Right ventricle myocardium superior (tissue), 1 donor: ENCODE measurements at regions not wholly inside any gene's neighbourhood (a gene's known extent, or its start where the extent isn't known, plus 50 kb on each side); places are given as distances from the start of the nearest gene placed in this dataset.

Experiments
- ATAC-seq: fragments of 200-7000 bp; cut with Tn5 transposase; one replicate; pipeline ENCODE4 v1.9.1; 2020; ENCODE audit warnings: mild to moderate bottlenecking; ENCODE audit not compliant: poor library complexity
- DNase-seq: peaks from one replicate; pipeline ENCODE4 v3.0.0-alpha.2; 2020
- intact Hi-C: fragments of 100-400 bp; cut with DNase I; formaldehyde crosslinking; loops from one replicate; pipeline ENCODE4 v1.11.2; 2022
- donor health status: DM: no; HTN: yes; CAD: no; lungs with severe emphysema.

GRCh38 chr5:17808566-17808965, 174.3 kb downstream of the TAF11L14 start:
- ATAC-seq: no peak
- intact Hi-C loops: no loop called here
- DNase-seq: no peak

GRCh38 chr5:17810734-17811133, 176.5 kb downstream of the TAF11L14 start:
- intact Hi-C loops: no loop called here
- DNase-seq: no peak
- no peak for ATAC-seq

GRCh38 chr5:17813214-17813613, 179.0 kb downstream of the TAF11L14 start:
- intact Hi-C loops: no loop called here
- DNase-seq: no peak
- no peak for ATAC-seq

- intact Hi-C loops: no loop called here
- DNase-seq (no peak), ATAC-seq (no peak)
These were observed 182.2 kb downstream of the TAF11L14 start for GRCh38 chr5:17816505-17816904.

- intact Hi-C loops: no loop called here
- no peak for ATAC-seq
- DNase-seq: no peak
These were observed 182.7 kb downstream of the TAF11L14 start for GRCh38 chr5:17816944-17817343.

GRCh38 chr5:17817990-17818389, 183.7 kb downstream of the TAF11L14 start:
- intact Hi-C loops: no loop called here
- no peak for ATAC-seq
- DNase-seq: no peak

GRCh38 chr5:17819783-17820182, 185.5 kb downstream of the TAF11L14 start:
- DNase-seq (no peak), ATAC-seq (no peak)
- intact Hi-C loops: no loop called here

- ATAC-seq: no peak
- intact Hi-C loops: no loop called here
- no peak for DNase-seq
These were observed 194.4 kb downstream of the TAF11L14 start for GRCh38 chr5:17828681-17829080.

GRCh38 chr5:17829456-17829855, 195.2 kb downstream of the TAF11L14 start:
- no peak for DNase-seq
- no peak for ATAC-seq
- intact Hi-C loops: no loop called here

GRCh38 chr5:17831279-17831678, 197.0 kb downstream of the TAF11L14 start:
- ATAC-seq (no peak), DNase-seq (no peak)
- intact Hi-C loops: no loop called here

GRCh38 chr5:17832949-17833745, 198.9 kb downstream of the TAF11L14 start:
- DNase-seq (no peak), ATAC-seq (no peak)
- intact Hi-C loops: no loop called here

- ATAC-seq: no peak
These were observed 203.5 kb downstream of the TAF11L14 start for GRCh38 chr5:17837757-17838156.

GRCh38 chr5:17838469-17838868, 204.2 kb downstream of the TAF11L14 start:
- ATAC-seq (no peak), DNase-seq (no peak)
- intact Hi-C loops: no loop called here

More at GRCh38 chr5:17837757-17838156, 203.5 kb downstream of the TAF11L14 start:
- DNase-seq: no peak
- intact Hi-C loops: no loop called here

GRCh38 chr5:17839848-17840247, 205.6 kb downstream of the TAF11L14 start:
- no peak for DNase-seq
- intact Hi-C loops: no loop called here
- no peak for ATAC-seq

GRCh38 chr5:17846496-17846895, 212.2 kb downstream of the TAF11L14 start:
- no peak for ATAC-seq
- intact Hi-C loops: no loop called here
- no peak for DNase-seq

- intact Hi-C loops: no loop called here
- no peak for ATAC-seq
- no peak for DNase-seq
These were observed 213.0 kb downstream of the TAF11L14 start for GRCh38 chr5:17847286-17847685.

GRCh38 chr5:17852111-17852510, 217.9 kb downstream of the TAF11L14 start:
- ATAC-seq: no peak
- DNase-seq: no peak
- intact Hi-C loops: no loop called here

- intact Hi-C loops: no loop called here
- no peak for DNase-seq
- ATAC-seq: no peak
These were observed 218.5 kb downstream of the TAF11L14 start for GRCh38 chr5:17852740-17853139.

- intact Hi-C loops: no loop called here
- DNase-seq (no peak), ATAC-seq (no peak)
These were observed 220.6 kb downstream of the TAF11L14 start for GRCh38 chr5:17854901-17855300.

- ATAC-seq: no peak
- intact Hi-C loops: no loop called here
- no peak for DNase-seq
These were observed 226.5 kb downstream of the TAF11L14 start for GRCh38 chr5:17860660-17861315.
